Activated naive CD8-positive, alpha-beta T cell treated with anti-CD3 and anti-CD28 coated beads, Interleukin-2, amount 50 U/mL, for 24 hours (primary cell): ENCODE measurements at regions not wholly inside any gene's neighbourhood (a gene's known extent, or its start where the extent isn't known, plus 50 kb on each side); places are given as distances from the start of the nearest gene placed in this dataset.
"Not testable (repeated sequence)": the region's sequence is repeated elsewhere in the genome, so short reads cannot be mapped to it uniquely, and the experiment has no call there.

Experiments used
- ATAC-seq: fragments of 150-1000 bp; cut with Tn5 transposase; one replicate; pipeline ENCODE4 v1.10.0; 2021
- DNase-seq: peaks from one replicate; pipeline ENCODE4 v3.0.0; 2021
- H3K27ac Mint-ChIP-seq: one replicate; pipeline ENCODE4 v1.8.0; 2021; ENCODE audit warnings: mild to moderate bottlenecking, mixed read lengths
- H3K27me3 Mint-ChIP-seq: one replicate; pipeline ENCODE4 v1.8.0; 2021; ENCODE audit warnings: mixed read lengths
- H3K36me3 Mint-ChIP-seq: one replicate; pipeline ENCODE4 v1.8.0; 2021; ENCODE audit warnings: low read depth, mixed read lengths
- H3K4me1 Mint-ChIP-seq: one replicate; pipeline ENCODE4 v1.8.0; 2021; ENCODE audit warnings: mixed read lengths
- H3K4me3 Mint-ChIP-seq: one replicate; pipeline ENCODE4 v1.8.0; 2021; ENCODE audit warnings: mild to moderate bottlenecking, moderate library complexity, mixed read lengths
- H3K9me3 Mint-ChIP-seq: one replicate; pipeline ENCODE4 v1.8.0; 2021; ENCODE audit warnings: mixed read lengths

DNA sequence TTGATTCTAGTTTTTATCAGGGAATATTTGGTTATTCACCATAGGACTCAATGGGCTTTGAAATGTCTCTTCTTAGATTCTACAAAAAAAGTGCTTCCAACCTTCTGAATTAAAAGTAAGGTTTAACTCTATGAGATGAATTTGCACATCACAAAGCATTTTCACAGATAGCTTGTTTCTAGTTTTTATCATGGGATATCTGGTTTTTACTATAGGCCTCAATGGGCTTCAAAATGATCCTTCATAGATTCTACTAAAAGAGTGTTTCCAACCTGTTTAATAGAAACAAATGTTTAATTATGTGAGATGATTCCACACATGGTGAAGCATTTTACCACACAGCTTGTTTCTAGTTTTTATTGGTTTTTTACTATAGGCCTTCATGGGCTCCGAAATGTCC lies 560.7 kb downstream of the KCNJ18 start:
- Mint-ChIP-seq H3K4me3 (no peak overlapping the region), H3K9me3 (no peaks in the 10 kb centered on the region), H3K4me1 (no peaks in the 10 kb centered on the region), H3K27me3 (no peaks in the 10 kb centered on the region), H3K36me3 (no peaks in the 10 kb centered on the region), H3K27ac (no peak overlapping the region)
- no peak for DNase-seq
- no peak for ATAC-seq

DNA sequence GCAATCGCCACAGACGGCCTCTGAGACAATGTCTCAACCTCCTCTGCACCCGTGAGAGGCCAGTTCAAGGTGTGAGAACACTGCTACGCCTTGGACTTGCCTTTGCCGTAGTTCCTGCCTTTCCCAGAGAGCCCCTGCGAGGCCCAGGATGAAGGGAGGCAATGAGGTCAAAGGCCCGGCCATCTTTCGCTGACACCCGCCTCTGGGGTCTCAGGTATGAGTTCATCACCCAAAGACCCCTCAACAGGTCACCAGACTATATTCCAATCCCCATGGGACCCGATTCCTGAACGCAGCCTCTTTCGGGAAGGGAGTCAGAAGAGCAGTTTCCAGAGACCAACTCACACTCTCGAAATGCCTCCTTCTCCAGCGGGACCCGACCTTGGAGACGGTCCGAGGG lies 573.5 kb downstream of the KCNJ18 start:
- Mint-ChIP-seq H3K9me3 (no peaks in the 10 kb centered on the region), H3K27me3 (no peaks in the 10 kb centered on the region), H3K36me3 (no peaks in the 10 kb centered on the region), H3K4me3 (no peak overlapping the region), H3K27ac (no peak overlapping the region), H3K4me1 (no peaks in the 10 kb centered on the region)
- DNase-seq (no peak), ATAC-seq (no peak)

DNA sequence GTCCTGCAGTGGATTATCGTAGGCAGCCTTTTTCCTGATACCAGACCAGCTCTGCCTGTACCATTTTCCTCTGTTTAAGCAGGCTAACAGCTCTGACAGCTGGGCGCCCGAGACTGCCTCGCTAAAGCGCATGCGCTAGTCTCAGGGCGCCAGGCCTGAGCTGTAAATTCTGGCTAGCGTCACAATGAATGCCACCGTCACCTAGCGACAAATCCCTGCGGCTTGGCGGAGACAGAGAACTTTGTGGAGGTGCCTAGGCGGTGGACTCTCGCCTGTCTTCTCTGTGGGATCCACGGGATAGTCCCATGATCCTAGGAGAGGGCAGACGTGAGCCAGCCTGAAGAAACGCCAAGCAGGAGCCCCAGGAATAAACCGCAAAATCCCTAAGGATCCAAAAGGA lies 573.9 kb downstream of the KCNJ18 start:
- Mint-ChIP-seq H3K27me3 (no peaks in the 10 kb centered on the region), H3K27ac (no peak overlapping the region), H3K4me3 (no peak overlapping the region), H3K36me3 (no peaks in the 10 kb centered on the region), H3K9me3 (peaks cover under 1% of the 10 kb centered on the region), H3K4me1 (no peaks in the 10 kb centered on the region)
- no peak for DNase-seq
- no peak for ATAC-seq

DNA sequence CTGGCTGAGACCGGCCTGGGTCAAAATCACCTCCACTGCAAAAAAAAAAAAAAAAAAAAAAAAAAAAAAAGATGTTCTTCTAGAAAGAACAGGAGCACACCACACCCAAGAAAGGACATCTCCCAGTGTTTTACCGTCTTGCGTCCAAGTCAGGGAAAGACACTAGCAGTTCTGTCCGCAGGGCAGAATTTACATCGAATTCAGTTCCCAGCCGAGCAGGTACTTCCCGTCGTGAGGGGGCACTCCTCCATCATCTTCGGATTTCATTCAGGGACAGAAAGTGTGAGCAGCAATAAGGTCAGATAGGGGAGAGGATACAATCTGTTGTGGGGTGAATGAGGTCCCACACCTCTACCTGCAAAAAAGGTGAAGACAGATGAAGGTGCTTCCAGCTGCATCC lies 574.7 kb downstream of the KCNJ18 start:
- Mint-ChIP-seq H3K36me3 (no peaks in the 10 kb centered on the region), H3K9me3 (peaks cover 8% of the 10 kb centered on the region), H3K4me3 (no peak overlapping the region), H3K27me3 (no peaks in the 10 kb centered on the region), H3K27ac (no peak overlapping the region), H3K4me1 (no peaks in the 10 kb centered on the region)
- ATAC-seq (no peak), DNase-seq (no peak)

DNA sequence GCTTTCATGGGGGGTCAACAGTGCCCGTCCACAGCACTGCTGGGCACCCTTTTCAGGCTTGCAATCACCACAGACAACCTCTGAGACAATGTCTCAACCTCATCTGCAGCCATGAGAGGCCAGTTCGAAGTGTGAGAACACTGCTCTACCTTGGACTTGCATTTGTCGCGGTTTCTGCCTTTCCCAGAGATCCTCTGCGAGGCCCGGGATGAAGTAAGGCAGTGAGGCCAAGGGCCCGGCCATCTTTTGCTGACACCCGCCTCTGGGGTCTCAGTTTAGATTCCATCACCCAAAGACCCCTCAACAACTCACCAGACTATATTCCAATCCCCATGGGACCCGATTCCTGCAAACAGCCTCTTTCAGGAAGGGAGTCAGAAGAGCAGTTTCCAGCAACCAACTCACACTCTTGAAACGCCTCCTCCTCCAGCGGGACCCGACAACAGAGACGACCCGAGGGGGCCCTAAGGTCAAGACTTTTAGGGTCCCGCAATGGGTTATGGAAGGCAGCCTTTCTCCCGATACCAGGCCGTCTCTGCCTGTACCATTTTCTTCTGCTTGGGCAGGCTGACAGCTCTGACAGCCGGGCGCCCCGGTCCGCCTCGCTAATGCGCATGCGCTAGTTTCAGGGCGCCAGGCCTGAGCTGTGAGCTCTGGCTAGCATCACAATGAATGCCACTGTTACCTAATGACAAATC lies 576.0 kb downstream of the KCNJ18 start:
- Mint-ChIP-seq H3K9me3 (peaks cover 11% of the 10 kb centered on the region), H3K27me3 (no peaks in the 10 kb centered on the region), H3K4me1 (no peaks in the 10 kb centered on the region), H3K27ac (no peak overlapping the region), H3K36me3 (no peaks in the 10 kb centered on the region), H3K4me3 (no peak overlapping the region)
- no peak for DNase-seq
- no peak for ATAC-seq

DNA sequence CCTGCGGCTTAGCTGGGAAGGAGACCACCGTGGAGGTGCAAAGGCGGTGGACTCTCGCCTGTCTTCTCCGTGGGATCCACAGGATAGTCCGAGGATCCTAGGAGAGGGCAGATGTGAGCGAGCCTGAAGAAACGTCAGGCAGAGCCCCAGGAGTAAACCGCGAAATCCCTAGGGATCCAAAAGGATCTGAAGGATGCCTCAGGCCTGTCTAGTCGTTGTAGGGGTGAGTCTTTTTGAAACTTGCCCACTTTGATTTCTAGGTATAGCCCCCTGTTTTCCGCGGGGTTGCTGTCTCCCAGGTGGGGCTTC lies 576.5 kb downstream of the KCNJ18 start:
- peaks cover 11% of the 10 kb centered on the region for H3K9me3 Mint-ChIP-seq
- DNase-seq (no peak), ATAC-seq (no peak)
- H3K36me3 Mint-ChIP-seq, result no peaks in the 10 kb centered on the region
- no peaks in the 10 kb centered on the region for H3K4me1 Mint-ChIP-seq
- no peak overlapping the region for H3K27ac Mint-ChIP-seq
- no peak overlapping the region for H3K4me3 Mint-ChIP-seq
- no peaks in the 10 kb centered on the region for H3K27me3 Mint-ChIP-seq

DNA sequence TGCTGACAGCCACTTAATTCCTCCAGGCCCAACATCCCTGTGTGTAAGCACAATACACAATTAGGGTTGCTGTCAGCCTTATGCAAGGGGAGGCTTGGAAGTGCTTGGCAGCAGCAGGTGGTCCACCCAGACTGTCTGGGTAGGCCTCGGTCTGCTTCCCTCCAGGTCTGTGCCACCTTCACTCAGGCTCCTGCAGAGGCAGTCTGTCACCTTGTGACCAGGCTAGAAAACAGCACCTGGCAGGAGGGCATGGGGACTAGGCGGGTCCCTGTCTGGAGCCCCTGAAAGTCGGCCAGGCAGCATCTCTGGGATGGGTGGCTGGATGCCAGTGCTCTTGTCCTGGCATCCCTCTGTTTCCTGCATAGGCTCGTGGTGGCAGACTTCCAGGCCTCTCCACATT lies 578.1 kb downstream of the KCNJ18 start:
- Mint-ChIP-seq H3K4me1 (no peaks in the 10 kb centered on the region), H3K4me3 (no peak overlapping the region), H3K9me3 (peaks cover 11% of the 10 kb centered on the region), H3K27me3 (no peaks in the 10 kb centered on the region), H3K27ac (no peak overlapping the region), H3K36me3 (no peaks in the 10 kb centered on the region)
- ATAC-seq, result no peak
- DNase-seq, result no peak

DNA sequence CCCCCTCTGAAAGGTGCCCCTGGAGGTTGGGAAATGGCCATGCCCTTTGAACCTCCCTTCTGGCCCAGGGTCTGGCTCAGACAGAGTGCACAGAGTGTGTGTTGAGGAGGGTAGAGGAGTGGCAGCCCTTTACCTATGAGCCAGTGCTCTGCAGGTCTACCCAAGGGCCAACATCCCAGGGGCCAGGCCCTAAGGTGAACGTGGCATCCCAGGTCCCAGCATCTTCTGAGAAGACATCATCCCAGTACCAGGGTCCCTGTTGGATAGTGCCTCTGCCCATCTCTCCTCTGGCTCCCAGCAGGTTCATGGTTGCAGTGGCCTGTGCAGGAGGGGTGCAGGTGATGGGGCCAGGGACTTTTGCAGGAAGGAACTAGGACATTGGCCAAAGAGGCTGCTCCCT lies 578.5 kb downstream of the KCNJ18 start:
- not testable (repeated sequence) for H3K4me3 Mint-ChIP-seq, ATAC-seq, H3K27me3 Mint-ChIP-seq, H3K27ac Mint-ChIP-seq, H3K4me1 Mint-ChIP-seq, DNase-seq, H3K36me3 Mint-ChIP-seq
- H3K9me3 Mint-ChIP-seq, result peaks cover 15% of the 10 kb centered on the region

DNA sequence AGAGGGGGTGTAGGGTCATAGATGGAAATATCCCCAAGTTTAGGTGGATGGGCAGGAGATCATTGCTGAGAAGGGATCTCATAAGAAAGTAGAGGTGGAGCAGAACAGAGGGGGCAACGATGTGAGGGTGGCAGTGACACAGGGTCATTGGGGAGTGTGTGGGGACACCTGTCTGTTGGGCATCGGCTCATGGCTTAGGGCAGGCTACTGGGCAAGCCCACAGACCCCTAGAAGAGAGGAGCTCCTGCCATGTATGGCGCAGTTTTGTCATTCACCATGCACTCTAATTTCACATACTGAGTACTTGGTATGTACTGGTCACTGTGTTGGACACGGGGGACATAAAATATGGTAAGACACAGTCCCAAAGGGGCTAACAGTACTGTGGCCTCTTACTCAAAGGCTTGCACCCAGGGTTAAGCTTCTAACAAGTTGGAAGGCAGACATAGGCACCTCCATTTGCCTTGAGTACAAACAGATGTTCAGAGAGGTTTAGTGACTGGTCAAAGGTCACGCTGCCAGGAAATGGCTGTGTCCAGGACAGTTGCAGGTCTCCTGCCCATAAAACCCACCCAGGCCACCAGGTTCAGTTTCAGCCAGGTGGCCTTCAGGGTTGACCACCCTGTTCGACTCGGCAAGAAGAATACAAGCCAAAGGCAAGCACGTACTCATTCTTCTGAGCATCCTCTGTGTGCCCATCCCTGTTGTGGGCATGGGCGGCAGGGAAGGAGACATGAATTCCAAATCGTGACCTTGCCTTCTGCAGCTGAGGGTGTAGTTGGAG lies 580.2 kb downstream of the KCNJ18 start:
- peaks cover 27% of the 10 kb centered on the region for H3K9me3 Mint-ChIP-seq
- no peak for ATAC-seq

DNA sequence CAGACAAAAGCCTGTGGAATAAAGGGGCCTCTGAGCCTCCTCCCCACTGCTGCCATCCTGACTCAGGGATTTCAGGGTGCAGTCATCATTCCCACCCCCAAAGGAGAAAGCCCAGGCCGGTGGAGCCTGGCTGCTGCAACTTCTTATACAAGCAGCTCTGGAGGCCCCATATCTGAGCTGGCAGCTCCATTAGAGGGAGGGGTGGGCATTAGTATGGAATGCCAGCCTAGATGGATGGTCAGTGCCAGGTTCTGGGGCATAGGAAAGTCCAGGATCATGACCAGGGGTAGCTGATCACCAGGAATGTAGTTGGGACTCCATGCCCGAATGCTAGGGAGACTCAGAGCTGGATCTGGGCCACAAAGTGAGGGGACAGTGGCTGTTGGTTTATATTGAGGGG lies 581.0 kb downstream of the KCNJ18 start:
- H3K36me3 Mint-ChIP-seq, result no peaks in the 10 kb centered on the region
- H3K4me3 Mint-ChIP-seq, result no peak overlapping the region
- ATAC-seq, result no peak
- peaks cover 27% of the 10 kb centered on the region for H3K9me3 Mint-ChIP-seq
- no peaks in the 10 kb centered on the region for H3K27me3 Mint-ChIP-seq
- H3K4me1 Mint-ChIP-seq, result no peaks in the 10 kb centered on the region
- no peak overlapping the region for H3K27ac Mint-ChIP-seq
- DNase-seq, result no peak

More for the DNA sequence above, 580.2 kb downstream of the KCNJ18 start:
- Mint-ChIP-seq H3K4me1 (no peaks in the 10 kb centered on the region), H3K36me3 (no peaks in the 10 kb centered on the region), H3K27ac (no peak overlapping the region), H3K4me3 (no peak overlapping the region), H3K27me3 (no peaks in the 10 kb centered on the region)
- no peak for DNase-seq

DNA sequence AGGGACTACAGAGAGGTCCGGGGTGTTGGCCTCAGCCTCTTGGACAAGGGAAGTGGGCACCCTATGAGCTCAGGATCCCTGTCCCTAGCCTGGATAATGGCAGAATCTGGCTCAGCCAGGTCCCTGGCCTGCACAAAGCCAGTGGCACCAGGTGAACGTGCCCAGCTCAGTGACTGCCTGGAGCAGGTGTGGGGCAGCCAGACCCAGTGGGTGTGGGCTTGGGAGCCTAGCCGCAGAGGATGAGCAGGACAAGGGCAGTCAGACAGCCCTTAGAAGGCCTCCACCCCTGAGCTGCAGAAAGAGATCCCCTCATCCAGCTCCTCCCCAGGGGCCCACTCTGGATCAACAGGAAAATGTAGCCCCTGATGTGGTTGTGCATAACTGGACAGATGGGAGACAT lies 585.3 kb downstream of the KCNJ18 start:
- H3K36me3 Mint-ChIP-seq, result no peaks in the 10 kb centered on the region
- H3K27me3 Mint-ChIP-seq, result no peaks in the 10 kb centered on the region
- no peaks in the 10 kb centered on the region for H3K4me1 Mint-ChIP-seq
- no peak for ATAC-seq
- no peak for DNase-seq
- H3K9me3 Mint-ChIP-seq, result peaks cover 16% of the 10 kb centered on the region
- H3K27ac Mint-ChIP-seq, result no peak overlapping the region
- H3K4me3 Mint-ChIP-seq, result no peak overlapping the region

DNA sequence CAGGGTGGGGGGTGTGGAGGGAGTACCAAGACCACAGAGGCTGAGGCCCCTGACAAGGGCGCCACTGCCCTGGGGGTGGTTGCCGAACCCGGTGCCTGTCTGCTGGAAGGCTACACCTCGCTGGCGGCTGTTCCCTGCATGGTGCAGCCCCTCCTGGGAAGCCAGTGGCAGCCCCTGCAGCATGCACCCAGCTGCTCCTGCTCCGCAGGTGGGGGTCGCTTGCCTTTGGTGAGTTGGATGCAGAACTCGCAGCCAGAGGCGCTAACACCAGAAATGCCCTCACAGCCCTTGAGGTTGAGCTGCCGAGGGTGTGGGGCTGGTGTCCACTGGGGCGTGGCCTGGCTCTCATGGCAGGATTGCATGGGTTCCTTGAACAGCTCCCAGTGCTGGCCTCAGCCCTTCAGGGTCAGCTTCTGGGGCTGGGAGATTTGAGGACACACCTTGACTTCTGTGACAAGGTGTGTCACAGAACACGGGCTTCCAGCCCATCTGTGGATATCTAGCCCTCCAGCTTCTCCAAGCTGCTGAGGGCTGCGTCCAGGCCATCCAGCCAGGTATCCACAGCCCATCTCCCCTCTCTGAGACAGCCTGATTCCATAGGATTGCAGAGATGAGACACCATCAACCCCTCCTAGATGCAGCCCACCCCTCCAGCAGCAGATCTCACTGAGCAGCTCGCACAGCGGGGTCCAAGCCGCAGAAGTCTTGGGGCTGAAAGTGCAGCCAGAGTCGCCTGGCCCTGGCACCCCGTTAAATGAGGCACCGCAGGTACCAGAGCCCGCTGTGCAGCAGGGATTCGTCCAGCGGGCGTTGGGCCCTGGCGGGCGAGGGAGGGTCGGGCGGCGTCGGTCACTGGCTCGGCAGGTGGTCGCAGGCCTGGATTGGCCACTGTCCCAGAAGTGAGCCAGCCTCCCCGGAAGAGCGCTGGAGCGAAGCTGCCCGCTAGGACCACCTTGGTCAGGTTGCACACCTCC lies 586.3 kb downstream of the KCNJ18 start:
- no peaks in the 10 kb centered on the region for H3K36me3 Mint-ChIP-seq
- peaks cover 16% of the 10 kb centered on the region for H3K9me3 Mint-ChIP-seq
- H3K27ac Mint-ChIP-seq, result no peak overlapping the region
- no peak overlapping the region for H3K4me3 Mint-ChIP-seq
- H3K4me1 Mint-ChIP-seq, result no peaks in the 10 kb centered on the region
- H3K27me3 Mint-ChIP-seq, result no peaks in the 10 kb centered on the region
- DNase-seq (no peak), ATAC-seq (no peak)

DNA sequence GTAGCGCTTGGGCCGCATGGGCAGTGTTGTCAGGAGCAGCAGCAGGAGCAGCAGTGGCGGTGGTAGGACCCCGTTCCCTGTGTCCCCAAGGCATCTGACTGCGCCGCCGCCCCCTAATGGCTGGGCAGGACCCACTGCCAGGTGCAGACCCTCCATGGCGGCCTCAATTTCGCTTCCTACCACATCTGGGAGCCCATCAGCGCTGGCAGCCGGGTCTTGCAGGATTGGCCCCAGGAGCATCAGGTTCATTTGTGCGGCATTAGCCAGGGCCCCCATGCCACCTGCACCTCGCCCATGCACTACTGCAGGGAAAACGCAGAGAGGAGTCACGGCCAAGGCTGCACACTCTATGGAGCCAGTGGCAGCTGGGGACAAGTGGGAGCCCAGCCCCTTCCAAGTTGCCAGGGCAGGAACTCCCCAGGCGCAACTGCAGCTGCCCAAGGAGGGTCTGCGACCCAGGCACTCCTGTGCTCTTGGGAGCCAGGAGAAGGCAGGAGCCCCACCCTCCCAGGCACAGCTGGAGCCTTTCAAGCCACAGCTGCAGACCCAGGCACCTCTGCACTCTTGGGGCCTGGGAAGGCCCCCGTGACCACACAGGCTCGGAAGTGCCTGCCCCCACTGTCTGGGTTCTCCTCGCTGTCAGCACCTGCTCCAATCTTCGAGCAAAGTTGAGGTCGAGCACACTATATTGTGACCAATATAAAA lies 594.2 kb downstream of the KCNJ18 start:
- no peaks in the 10 kb centered on the region for H3K4me1 Mint-ChIP-seq
- no peaks in the 10 kb centered on the region for H3K9me3 Mint-ChIP-seq

DNA sequence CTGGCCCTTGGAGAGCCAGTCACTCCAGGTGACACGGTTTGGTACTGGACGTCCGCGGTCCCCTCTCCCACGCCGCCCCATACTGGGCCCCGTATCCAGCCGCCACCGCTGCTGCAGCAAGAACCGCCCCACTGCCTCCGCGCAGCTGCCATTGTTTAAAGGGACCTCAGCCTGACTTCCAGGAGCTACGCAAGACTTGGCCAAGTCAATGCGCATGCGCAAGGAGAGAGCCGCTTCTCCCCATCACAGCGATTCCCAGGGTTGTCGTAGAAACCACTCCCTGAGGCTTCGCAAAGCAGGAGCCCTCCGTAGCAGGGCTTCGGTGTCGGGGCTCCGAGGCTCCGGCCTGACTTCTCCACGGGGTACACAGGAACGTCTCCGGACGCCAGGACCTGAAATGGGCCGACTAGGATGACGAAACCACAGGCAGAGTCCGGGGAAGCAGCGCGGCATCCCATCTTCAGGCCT lies 606.2 kb downstream of the KCNJ18 start:
- not testable (repeated sequence) for DNase-seq, H3K27me3 Mint-ChIP-seq, H3K4me3 Mint-ChIP-seq, H3K9me3 Mint-ChIP-seq, ATAC-seq, H3K4me1 Mint-ChIP-seq, H3K27ac Mint-ChIP-seq, H3K36me3 Mint-ChIP-seq

More for the DNA sequence above, 594.2 kb downstream of the KCNJ18 start:
- Mint-ChIP-seq H3K36me3 (no peaks in the 10 kb centered on the region), H3K4me3 (no peak overlapping the region), H3K27ac (no peak overlapping the region), H3K27me3 (no peaks in the 10 kb centered on the region)
- ATAC-seq (no peak), DNase-seq (no peak)
